K562 (cell line): ENCODE measurements at regions not wholly inside any gene's neighbourhood (a gene's known extent, or its start where the extent isn't known, plus 50 kb on each side); places are given as distances from the start of the nearest gene placed in this dataset.

Experiments used
- ATF7 ChIP-seq: fragments of 450-650 bp; IDR thresholded peaks from 2 replicates; pipeline ENCODE4 v1.7.1; 2014; ENCODE audit warnings: mild to moderate bottlenecking, moderate library complexity
- CTCF ChIP-seq, 3 experiments: IDR thresholded peaks in 2 of 3; conservative IDR thresholded peaks in 1 of 3; 2 replicates each; pipeline ENCODE4 v1.5.1; 2011 to 2012; ENCODE audit warnings: low read length in 3 of 3, mild to moderate bottlenecking in 3 of 3, control low read depth in 2 of 3, improper control_type of control experiment in 1 of 3, inconsistent platforms in 1 of 3, low read depth in 1 of 3, mixed read lengths in 1 of 3, moderate library complexity in 1 of 3; ENCODE audit not compliant: insufficient read depth in 2 of 3
- ESRRB ChIP-seq: fragments of 250-450 bp; sonication (Bioruptor Pico); IDR thresholded peaks from 2 replicates; pipeline ENCODE4 v1.5.0; 2020; ENCODE audit warnings: mild to moderate bottlenecking, moderate library complexity, borderline replicate concordance
- MEF2D ChIP-seq: conservative IDR thresholded peaks from 2 replicates; pipeline ENCODE4 v1.6.1; 2016; ENCODE audit warnings: low read depth, missing genetic modification characterization, missing compliant biosample characterization
- NFIC ChIP-seq: fragments of 450-650 bp; IDR thresholded peaks from 2 replicates; pipeline ENCODE4 v1.6.1; 2017; ENCODE audit warnings: mild to moderate bottlenecking, inconsistent platforms
- POLR2A ChIP-seq: fragments of 450-650 bp; conservative IDR thresholded peaks from 2 replicates; pipeline ENCODE4 v1.6.1; 2016
- SP1 ChIP-seq: sonication (generic); formaldehyde crosslinking; IDR thresholded peaks from 2 replicates; pipeline ENCODE4 v1.8.1; 2022; ENCODE audit warnings: mild to moderate bottlenecking, missing genetic modification reagents
- TCF7L2 ChIP-seq: fragments of 150-350 bp; IDR thresholded peaks from 2 replicates; pipeline ENCODE4 v1.6.1; 2016; ENCODE audit warnings: low read depth, mild to moderate bottlenecking, low read length, moderate library complexity
- YY1 ChIP-seq, 3 experiments: IDR thresholded peaks; 2 replicates each; pipeline ENCODE4 v1.6.1; 2011; ENCODE audit warnings: low read length in 2 of 3, mild to moderate bottlenecking in 2 of 3, moderate library complexity in 2 of 3, borderline replicate concordance in 1 of 3, control low read depth in 1 of 3, low read depth in 1 of 3; ENCODE audit not compliant: insufficient read depth in 3 of 3, insufficient replicate concordance in 2 of 3, control insufficient read depth in 1 of 3, insufficient read length in 1 of 3; ENCODE audit errors: extremely low read depth in 1 of 3
- ZBED1 ChIP-seq: IDR thresholded peaks from 2 replicates; pipeline ENCODE4 v1.6.1; 2014
- ZBTB1 ChIP-seq: sonication (generic); formaldehyde crosslinking; IDR thresholded peaks from 2 replicates; pipeline ENCODE4 v1.8.1; 2023; ENCODE audit warnings: missing genetic modification reagents, low read depth, mild to moderate bottlenecking, borderline replicate concordance
- ZNF121 ChIP-seq: sonication (generic); formaldehyde crosslinking; conservative IDR thresholded peaks from 2 replicates; pipeline ENCODE4 v1.8.0; 2022; ENCODE audit warnings: missing genetic modification reagents

- TF ChIP-seq POLR2A (no peak), ATF7 (no peak), ESRRB (CRISPR knock-in tag) (no peak), TCF7L2 (no peak), MEF2D (tag) (no peak), ZBED1 (no peak), NFIC (no peak), SP1 (CRISPR knock-in tag) (no peak), CTCF (IDR thresholded peaks at IDR 0.05 in 2 of 3, conservative IDR thresholded peaks at IDR 0.05 in 1 of 3; ENCODE audit: insufficient read depth in 2 of 3, low read depth in 1 of 3, low read length in 3 of 3) (no peak), ZNF121 (CRISPR knock-in tag) (no peak), YY1 (IDR thresholded peaks at IDR 0.05; ENCODE audit: borderline replicate concordance in 1 of 3, control insufficient read depth in 1 of 3, extremely low read depth in 1 of 3, insufficient read depth in 3 of 3, insufficient read length in 1 of 3, insufficient replicate concordance in 2 of 3, low read depth in 1 of 3, low read length in 2 of 3) (no peak), ZBTB1 (CRISPR knock-in tag) (no peak)
These were observed 135.8 kb downstream of the GASK1B start for GRCh38 chr4:158036998-158037397.
